ENCODE measurements at regions not wholly inside any gene's neighbourhood (a gene's known extent, or its start where the extent isn't known, plus 50 kb on each side); places are given as distances from the start of the nearest gene placed in this dataset.

- in situ Hi-C loops (cut with MboI), result no loop called here
- no TSS peak for BruUV-seq (replicated peaks)
- TF ChIP-seq NFIC (IDR thresholded peaks at IDR 0.05; ENCODE audit: low read depth, low read length) (peak; percentile 59; the same call in 1 of the 2 replicates), ATF7 (IDR thresholded peaks at IDR 0.05; ENCODE audit: low read depth) (0 out of 2 replicates have a peak, but pooled peaks have one; percentile 11), GATAD2B (conservative IDR thresholded peaks at IDR 0.05; ENCODE audit: low read depth) (no peak), EED (IDR thresholded peaks at IDR 0.05; ENCODE audit: low read depth) (peak; percentile 51; the same call in 1 of the 2 replicates), CEBPZ (IDR thresholded peaks at IDR 0.05; ENCODE audit: low read depth, low read length) (no peak), NFYA (IDR thresholded peaks at IDR 0.05; ENCODE audit: borderline replicate concordance, low read depth, low read length) (no peak), E2F4 (IDR thresholded peaks at IDR 0.05; ENCODE audit: low read depth, low read length) (no peak), CBFB (IDR thresholded peaks at IDR 0.05; ENCODE audit: low read depth) (no peak), RUNX3 (IDR thresholded peaks at IDR 0.05; ENCODE audit: low read length) (peak; percentile 67; the same call in 1 of the 2 replicates), IKZF2 (IDR thresholded peaks at IDR 0.05) (peak in 1 of 2 experiments; percentile 4; a peak in 1 of 4 replicates)
- H3K4me2 ChIP-seq (ENCODE audit: control insufficient read depth, insufficient read depth), result no peak overlapping the region
- CTCF ChIA-PET, result interaction anchor here (0.6 kb wide), 1 partner anchor 34 kb away, joined by 3 read pairs; no protein-coding TSS in a partner anchor
- no peaks in the 10 kb centered on the region; the same call in 2 of the 3 replicates for H3K9me3 ChIP-seq (replicated peaks; ENCODE audit: control insufficient read depth, insufficient read depth, low read length)
- DNase-seq (ENCODE audit: low read depth, low spot score), result no peak
- H3K27ac ChIP-seq (ENCODE audit: control insufficient read depth, insufficient read depth), result no peak overlapping the region
- RAD21 ChIA-PET (ENCODE audit: unreplicated experiment), result no interaction called here
- no peak overlapping the region for H2AFZ ChIP-seq (ENCODE audit: control insufficient read depth, low read depth, low read length)
- no peaks in the 10 kb centered on the region for H3K27me3 ChIP-seq (replicated peaks in 1 of 2; ENCODE audit: control insufficient read depth in 2 of 2, insufficient read depth in 2 of 2, low read length in 1 of 2)
- 0 out of 2 replicates have a peak, but pooled peaks cover 4% of the 10 kb centered on the region for H3K4me1 ChIP-seq (ENCODE audit: control insufficient read depth, insufficient read depth, low read length)
- no peak for FAIRE-seq
- SMC1A ChIA-PET (ENCODE audit: uncharacterized antibody, unreplicated experiment), result no interaction called here
- intact Hi-C loops (cut with micrococcal nuclease; ENCODE audit: unreplicated experiment), result no loop called here
- no peaks in the 10 kb centered on the region for H4K20me1 ChIP-seq (ENCODE audit: control insufficient read depth, insufficient read depth)
- WGBS (ENCODE audit: insufficient coverage, insufficient replicate concordance, low lambda C conversion rate, missing lambda C conversion rate), result 52% methylated on average over 1 of the region's 1 CpG
- H3K79me2 ChIP-seq (ENCODE audit: control insufficient read depth, insufficient read depth, low read length), result no peaks in the 10 kb centered on the region
- H3K4me3 ChIP-seq, result no peak overlapping the region
- H3K9ac ChIP-seq (ENCODE audit: control insufficient read depth, insufficient read depth, low read length), result no peak overlapping the region
- H3K36me3 ChIP-seq (ENCODE audit: control insufficient read depth in 2 of 2, insufficient read depth in 2 of 2, low read length in 1 of 2), result no peaks in the 10 kb centered on the region
- no peak for ATAC-seq
- POLR2A ChIA-PET, result no interaction called here
Measured at GRCh38 chr12:125467363-125467762, 402.1 kb downstream of the AACS start.
